GM21390 (cell line): ENCODE measurements at regions not wholly inside any gene's neighbourhood (a gene's known extent, or its start where the extent isn't known, plus 50 kb on each side); places are given as distances from the start of the nearest gene placed in this dataset.
"Not testable (repeated sequence)": the region's sequence is repeated elsewhere in the genome, so short reads cannot be mapped to it uniquely, and the experiment has no call there.

ENCODE experiments used
- ATAC-seq: cut with Tn5 transposase; IDR thresholded peaks from one replicate; pipeline ENCODE4 v1.9.1; 2021; ENCODE audit not compliant: unreplicated experiment

- no peak for ATAC-seq
Observed at GRCh38 chr6:102994866-102995265, 1601.4 kb downstream of the GRIK2 start.

- peak; percentile 96 for ATAC-seq
Observed at GRCh38 chr6:102986086-102986485, 1592.6 kb downstream of the GRIK2 start.

- no peak for ATAC-seq
Observed at GRCh38 chr6:102984357-102984756, 1590.8 kb downstream of the GRIK2 start.

- ATAC-seq: no peak
Observed at GRCh38 chr6:102981490-102982015, 1588.0 kb downstream of the GRIK2 start.

GRCh38 chr6:102980951-102981350 is 1587.4 kb downstream of the GRIK2 start:
- ATAC-seq: no peak

GRCh38 chr6:102961902-102962301 is 1568.4 kb downstream of the GRIK2 start:
- no peak for ATAC-seq

GRCh38 chr6:102950967-102951366 is 1557.5 kb downstream of the GRIK2 start:
- no peak for ATAC-seq

GRCh38 chr6:102944475-102944874 is 1551.0 kb downstream of the GRIK2 start:
- ATAC-seq: no peak

GRCh38 chr6:102942206-102942605 is 1548.7 kb downstream of the GRIK2 start:
- no peak for ATAC-seq

GRCh38 chr6:102936959-102937358 is 1543.5 kb downstream of the GRIK2 start:
- ATAC-seq: no peak

GRCh38 chr6:102928109-102928508 is 1534.6 kb downstream of the GRIK2 start:
- ATAC-seq: no peak

- no peak for ATAC-seq
Observed at GRCh38 chr6:102918161-102918560, 1524.7 kb downstream of the GRIK2 start.

GRCh38 chr6:102911571-102911970 is 1518.1 kb downstream of the GRIK2 start:
- no peak for ATAC-seq

- not testable (repeated sequence) for ATAC-seq
Observed at GRCh38 chr6:102910701-102911139, 1517.2 kb downstream of the GRIK2 start.

- ATAC-seq: no peak
Observed at GRCh38 chr6:102907181-102907580, 1513.7 kb downstream of the GRIK2 start.

- no peak for ATAC-seq
Observed at GRCh38 chr6:102902471-102902870, 1509.0 kb downstream of the GRIK2 start.

- no peak for ATAC-seq
Observed at GRCh38 chr6:102895683-102896082, 1502.2 kb downstream of the GRIK2 start.

- ATAC-seq: no peak
Observed at GRCh38 chr6:102885165-102885564, 1491.7 kb downstream of the GRIK2 start.

GRCh38 chr6:102853249-102853955 is 1459.9 kb downstream of the GRIK2 start:
- no peak for ATAC-seq

GRCh38 chr6:102848796-102849195 is 1455.3 kb downstream of the GRIK2 start:
- ATAC-seq: no peak

- no peak for ATAC-seq
Observed at GRCh38 chr6:102848210-102848609, 1454.7 kb downstream of the GRIK2 start.

GRCh38 chr6:102841060-102841459 is 1447.6 kb downstream of the GRIK2 start:
- no peak for ATAC-seq

GRCh38 chr6:102832021-102832420 is 1438.5 kb downstream of the GRIK2 start:
- no peak for ATAC-seq
